Stomach (tissue), 8 donors: ENCODE measurements at regions not wholly inside any gene's neighbourhood (a gene's known extent, or its start where the extent isn't known, plus 50 kb on each side); places are given as distances from the start of the nearest gene placed in this dataset.
"Not testable (repeated sequence)": the region's sequence is repeated elsewhere in the genome, so short reads cannot be mapped to it uniquely, and the experiment has no call there.

ENCODE experiments used
- DNase-seq, 2 donors: peaks; one replicate each; pipeline versions ENCODE4 v3.0.0 to v3.0.0-alpha.2; 2013 to 2019
- H3K27ac ChIP-seq, 5 donors: fragments of 200-600 bp in 4 of 5; sonication (generic) in 4 of 5; one replicate each; pipeline ENCODE4 v1.5.1; 2013 to 2019; ENCODE audit warnings: mild to moderate bottlenecking in 1 of 5, moderate library complexity in 1 of 5
- H3K27me3 ChIP-seq, 3 donors: fragments of 200-600 bp; sonication (generic); one replicate each; pipeline ENCODE4 v1.5.1; 2017 to 2019; ENCODE audit warnings: mixed run types in 1 of 3
- H3K36me3 ChIP-seq, 4 donors: fragments of 200-600 bp; sonication (generic); 1 replicate in 3 of 4; 2 replicates in 1 of 4; pipeline ENCODE4 v1.5.1; 2016 to 2019
- H3K4me1 ChIP-seq, 4 donors: fragments of 200-600 bp; sonication (generic); one replicate each; pipeline ENCODE4 v1.5.1; 2016 to 2019
- H3K4me3 ChIP-seq, 4 donors: fragments of 200-600 bp; sonication (generic) in 3 of 4; one replicate each; pipeline ENCODE4 v1.5.1; 2016 to 2019; ENCODE audit warnings: mild to moderate bottlenecking in 1 of 4
- H3K9me3 ChIP-seq, 4 donors: fragments of 200-600 bp; sonication (generic); one replicate each; pipeline ENCODE4 v1.5.1; 2016 to 2019
- CTCF ChIP-seq, 7 experiments: fragments of 450-650 bp in 4 of 7; fragments of 200-600 bp in 3 of 7; sonication (generic) in 3 of 7; IDR thresholded peaks; one replicate each; pipeline ENCODE4 v1.5.1; 2016 to 2019; ENCODE audit warnings: antibody characterized with exemption in 7 of 7, control low read depth in 2 of 7, mild to moderate bottlenecking in 1 of 7
- EP300 ChIP-seq: sonication (generic); formaldehyde crosslinking; IDR thresholded peaks from one replicate; pipeline ENCODE4 v1.6.1; 2017; ENCODE audit warnings: antibody characterized with exemption
- POLR2A ChIP-seq, 4 donors: fragments of 450-650 bp; IDR thresholded peaks; one replicate each; pipeline ENCODE4 v1.6.1; 2016; ENCODE audit warnings: antibody characterized with exemption in 4 of 4, control low read depth in 2 of 4, mild to moderate bottlenecking in 1 of 4, moderate library complexity in 1 of 4
- POLR2AphosphoS5 ChIP-seq, 3 donors: sonication (generic); formaldehyde crosslinking; IDR thresholded peaks; one replicate each; pipeline ENCODE4 v1.6.1; 2016; ENCODE audit warnings: antibody characterized with exemption in 3 of 3
- WGBS, 5 donors: extraction: QIAGEN DNeasy Blood & Tissue Kit in 3 of 5; methylation state at CpG; one replicate each; pipeline versions ENCODE4 v1.1.5 to v1.1.7; 2013 to 2018; 5-methylcytosine and 5-hydroxymethylcytosine counted together
- intact Hi-C: fragments of 100-400 bp; cut with DNase I; formaldehyde crosslinking; loops from one replicate; pipeline ENCODE4 v1.15.1; 2023; ENCODE audit warnings: low total_unique reads
- donor health status: healthy with polysubstance abuse.
- donor health status: Bipolar disorder and iron deficiency.
- donor health status: healthy.

- H3K27ac ChIP-seq, H3K4me3 ChIP-seq, H3K27me3 ChIP-seq, H3K4me1 ChIP-seq, H3K36me3 ChIP-seq, intact Hi-C loops, DNase-seq: not testable (repeated sequence)
- 53 to 67% (median 62%) methylated on average over 4 of the region's 4 CpGs for WGBS, 5 donors
- peaks cover 0 to 16% (median 13%) of the 10 kb centered on the region in 4 donors for H3K9me3 ChIP-seq
These were observed 69.3 kb upstream of the TUBA3E start for GRCh38 chr2:130267572-130267971.

- H3K4me1 ChIP-seq, H3K27ac ChIP-seq, intact Hi-C loops, H3K4me3 ChIP-seq, DNase-seq, H3K36me3 ChIP-seq: not testable (repeated sequence)
- peaks cover 0 to 13% (median 4%) of the 10 kb centered on the region in 3 donors for H3K27me3 ChIP-seq
- H3K9me3 ChIP-seq = peaks cover 0 to 16% (median 13%) of the 10 kb centered on the region in 4 donors
- 84 to 96% (median 90%) methylated on average over 7 of the region's 7 CpGs for WGBS, 5 donors
These were observed 68.6 kb upstream of the TUBA3E start for GRCh38 chr2:130266836-130267235.

- 72 to 95% (median 81%) methylated on average over 6 to 11 of the region's 12 CpGs for WGBS, 5 donors
- H3K27ac ChIP-seq, DNase-seq, H3K9me3 ChIP-seq, H3K4me3 ChIP-seq, intact Hi-C loops, H3K36me3 ChIP-seq, H3K4me1 ChIP-seq: not testable (repeated sequence)
- H3K27me3 ChIP-seq = peaks cover 0 to 22% (median 7%) of the 10 kb centered on the region in 3 donors
These were observed 67.5 kb upstream of the TUBA3E start for GRCh38 chr2:130265570-130266247.

- H3K4me1 ChIP-seq, H3K27ac ChIP-seq, H3K36me3 ChIP-seq, intact Hi-C loops, DNase-seq, H3K9me3 ChIP-seq, H3K4me3 ChIP-seq: not testable (repeated sequence)
- 73 to 91% (median 88%) methylated on average over 3 to 9 of the region's 9 CpGs for WGBS, 5 donors
- H3K27me3 ChIP-seq = peaks cover 0 to 30% (median 7%) of the 10 kb centered on the region in 3 donors
These were observed 66.7 kb upstream of the TUBA3E start for GRCh38 chr2:130264901-130265320.

GRCh38 chr2:130264501-130264900 is 66.3 kb upstream of the TUBA3E start:
- Histone ChIP-seq H3K4me3 (no peak overlapping the region), H3K4me1 (no peaks in the 10 kb centered on the region), H3K27ac (no peak overlapping the region), H3K27me3 (peaks cover 0 to 31% (median 9%) of the 10 kb centered on the region in 3 donors), H3K36me3 (no peaks in the 10 kb centered on the region), H3K9me3 (no peaks in the 10 kb centered on the region)
- DNase-seq = no peak
- WGBS, 5 donors = 72 to 91% (median 84%) methylated on average over 4 to 5 of the region's 5 CpGs
- intact Hi-C loops = no loop called here
- no peak for TF ChIP-seq CTCF (IDR thresholded peaks at IDR 0.05)
- no peak for TF ChIP-seq POLR2A (IDR thresholded peaks at IDR 0.05)
- no peak for TF ChIP-seq EP300
- TF ChIP-seq POLR2AphosphoS5 (IDR thresholded peaks at IDR 0.05) = no peak

- WGBS, 5 donors = 83 to 86% (median 85%) methylated on average over 7 of the region's 7 CpGs
- no peak for DNase-seq
- H3K27ac ChIP-seq = no peak overlapping the region
- no peaks in the 10 kb centered on the region for H3K9me3 ChIP-seq
- H3K4me3 ChIP-seq = no peak overlapping the region
- intact Hi-C loops = no loop called here
- H3K4me1 ChIP-seq = no peaks in the 10 kb centered on the region
- H3K36me3 ChIP-seq = no peaks in the 10 kb centered on the region
- peaks cover 0 to 35% (median 10%) of the 10 kb centered on the region in 3 donors for H3K27me3 ChIP-seq
- TF ChIP-seq CTCF (IDR thresholded peaks at IDR 0.05) = no peak
- TF ChIP-seq EP300 = no peak
- no peak for TF ChIP-seq POLR2A (IDR thresholded peaks at IDR 0.05)
- TF ChIP-seq POLR2AphosphoS5 (IDR thresholded peaks at IDR 0.05) = no peak
These were observed 65.8 kb upstream of the TUBA3E start for GRCh38 chr2:130264046-130264445.
